Choroid plexus epithelial cell (primary cell): ENCODE measurements at regions not wholly inside any gene's neighbourhood (a gene's known extent, or its start where the extent isn't known, plus 50 kb on each side); places are given as distances from the start of the nearest gene placed in this dataset.

Experiments
- DNase-seq: peaks from one replicate; pipeline ENCODE4 v3.0.0-alpha.2; 2010; ENCODE audit warnings: low read depth
- H3K4me3 ChIP-seq: 2 replicates; pipeline ENCODE4 v1.5.1; 2011; ENCODE audit warnings: low read depth, mild to moderate bottlenecking, control low read depth, low read length, moderate library complexity
- TF ChIP-seq, protein P1 (sequence below): conservative IDR thresholded peaks from 2 replicates; pipeline ENCODE4 v1.5.1; 2011; ENCODE audit warnings: low read depth, mild to moderate bottlenecking, control low read depth, inconsistent platforms, low read length, moderate library complexity

DNA sequence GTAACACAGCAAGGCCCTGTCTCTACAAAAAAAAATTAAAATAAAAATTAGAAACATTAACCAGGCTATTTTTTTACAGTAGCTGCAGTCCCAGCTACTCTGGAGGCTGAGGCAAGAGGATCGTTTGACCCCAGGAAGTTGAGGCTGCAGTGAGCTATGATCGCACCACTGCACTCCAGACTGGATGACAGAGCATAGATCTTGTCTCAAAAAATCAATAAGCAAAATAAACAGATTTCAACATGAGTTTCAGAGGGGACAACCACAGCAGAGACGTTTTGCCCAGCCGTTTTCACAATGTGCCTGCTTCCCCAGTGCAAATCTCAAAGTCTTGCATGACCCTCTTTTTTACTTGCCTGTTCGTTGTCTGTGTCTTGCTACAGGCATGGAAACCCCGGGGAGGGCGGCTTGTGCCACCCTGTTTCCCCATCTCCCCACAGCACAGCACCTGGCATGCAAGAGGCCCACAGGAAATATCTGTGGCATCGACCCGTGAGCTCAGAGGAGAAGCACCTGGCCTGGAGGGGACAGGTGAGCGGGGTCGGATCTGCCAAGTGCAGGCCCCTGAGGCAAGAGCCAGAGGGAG lies 222.0 kb upstream of the ZNF507 start:
- no peak for DNase-seq
- no peak overlapping the region for H3K4me3 ChIP-seq
- TF ChIP-seq, protein P1, sequence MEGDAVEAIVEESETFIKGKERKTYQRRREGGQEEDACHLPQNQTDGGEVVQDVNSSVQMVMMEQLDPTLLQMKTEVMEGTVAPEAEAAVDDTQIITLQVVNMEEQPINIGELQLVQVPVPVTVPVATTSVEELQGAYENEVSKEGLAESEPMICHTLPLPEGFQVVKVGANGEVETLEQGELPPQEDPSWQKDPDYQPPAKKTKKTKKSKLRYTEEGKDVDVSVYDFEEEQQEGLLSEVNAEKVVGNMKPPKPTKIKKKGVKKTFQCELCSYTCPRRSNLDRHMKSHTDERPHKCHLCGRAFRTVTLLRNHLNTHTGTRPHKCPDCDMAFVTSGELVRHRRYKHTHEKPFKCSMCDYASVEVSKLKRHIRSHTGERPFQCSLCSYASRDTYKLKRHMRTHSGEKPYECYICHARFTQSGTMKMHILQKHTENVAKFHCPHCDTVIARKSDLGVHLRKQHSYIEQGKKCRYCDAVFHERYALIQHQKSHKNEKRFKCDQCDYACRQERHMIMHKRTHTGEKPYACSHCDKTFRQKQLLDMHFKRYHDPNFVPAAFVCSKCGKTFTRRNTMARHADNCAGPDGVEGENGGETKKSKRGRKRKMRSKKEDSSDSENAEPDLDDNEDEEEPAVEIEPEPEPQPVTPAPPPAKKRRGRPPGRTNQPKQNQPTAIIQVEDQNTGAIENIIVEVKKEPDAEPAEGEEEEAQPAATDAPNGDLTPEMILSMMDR: no peak

DNA sequence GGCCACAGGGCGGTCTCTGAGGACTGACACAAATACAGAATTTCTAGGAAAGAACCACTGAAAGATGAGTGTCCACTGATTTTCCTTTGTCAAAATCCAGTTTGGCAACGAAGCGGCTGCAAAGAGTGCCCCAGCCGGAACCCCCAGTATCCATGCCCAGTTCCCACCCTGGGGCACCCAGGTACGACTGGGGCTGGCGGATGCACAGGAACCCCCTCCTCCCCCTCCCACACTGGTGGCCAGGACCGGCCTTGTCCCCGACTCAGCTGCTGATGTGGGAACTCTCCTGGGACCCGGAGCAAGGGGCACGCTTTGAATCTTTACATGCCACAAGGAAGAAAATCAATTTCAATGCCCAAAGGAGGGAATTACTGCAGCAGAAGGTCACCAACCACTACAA lies 220.8 kb upstream of the ZNF507 start:
- TF ChIP-seq, protein P1: no peak
- DNase-seq: no peak
- H3K4me3 ChIP-seq: no peak overlapping the region

DNA sequence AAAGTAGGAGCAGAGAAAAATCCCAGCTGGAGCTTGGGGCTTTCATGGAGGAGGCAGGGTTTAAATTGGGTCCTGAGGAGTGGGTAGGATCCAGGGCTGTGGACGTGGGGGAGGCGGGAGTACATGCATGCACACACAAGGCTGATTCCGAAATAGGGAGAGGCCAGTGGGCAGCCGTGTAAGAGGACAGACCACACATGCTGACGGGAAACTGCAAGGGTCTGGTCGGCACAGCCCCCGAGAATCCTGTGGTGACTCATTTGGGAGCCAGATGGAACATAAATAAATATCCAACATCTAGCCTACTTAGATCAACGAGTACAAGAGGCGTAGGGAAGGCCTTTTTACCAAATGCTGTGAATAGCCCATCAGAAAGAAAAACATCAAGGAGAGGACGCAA lies 216.3 kb upstream of the ZNF507 start:
- no peak for DNase-seq
- TF ChIP-seq, protein P1: no peak
- no peak overlapping the region for H3K4me3 ChIP-seq

DNA sequence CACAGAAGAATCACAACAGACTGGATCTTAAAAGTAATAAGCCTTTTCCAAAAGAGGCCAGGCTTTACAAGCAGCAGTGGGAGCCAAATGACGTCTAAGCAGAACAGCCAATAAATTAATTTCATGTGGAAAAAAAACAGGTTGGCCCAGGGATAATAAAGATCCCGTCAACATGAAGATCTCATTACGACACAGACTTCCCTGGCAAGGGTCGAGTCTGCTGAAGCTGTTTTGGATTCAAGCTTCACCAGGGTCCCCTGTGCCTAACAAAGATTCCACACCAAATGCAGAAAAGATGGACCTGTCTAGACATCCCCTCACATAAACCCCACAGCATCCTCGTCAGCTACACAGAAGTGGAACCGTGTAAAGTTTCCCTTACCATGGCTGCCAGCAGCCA lies 215.1 kb upstream of the ZNF507 start:
- TF ChIP-seq, protein P1: no peak
- H3K4me3 ChIP-seq: no peak overlapping the region
- DNase-seq: no peak

DNA sequence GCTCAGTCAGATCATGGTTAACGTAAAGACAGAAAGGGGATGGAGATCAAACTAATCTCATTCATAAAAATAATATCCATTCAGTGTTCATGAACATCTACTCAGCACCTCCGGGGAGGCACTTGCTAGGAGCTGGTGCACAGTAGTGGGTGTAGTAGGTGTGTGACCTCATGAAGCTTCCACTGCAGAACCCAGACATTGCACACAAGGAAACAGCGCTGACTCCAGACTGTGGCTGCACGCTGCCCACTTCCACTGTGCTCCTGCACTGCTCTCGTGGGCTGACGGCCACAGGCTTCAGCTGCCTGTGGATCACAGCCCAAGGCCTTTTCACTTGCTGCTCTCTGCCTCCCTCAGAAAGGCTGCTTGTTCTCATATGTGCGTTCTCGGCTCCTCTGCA lies 214.4 kb upstream of the ZNF507 start:
- TF ChIP-seq, protein P1: no peak
- no peak for DNase-seq
- H3K4me3 ChIP-seq: no peak overlapping the region

DNA sequence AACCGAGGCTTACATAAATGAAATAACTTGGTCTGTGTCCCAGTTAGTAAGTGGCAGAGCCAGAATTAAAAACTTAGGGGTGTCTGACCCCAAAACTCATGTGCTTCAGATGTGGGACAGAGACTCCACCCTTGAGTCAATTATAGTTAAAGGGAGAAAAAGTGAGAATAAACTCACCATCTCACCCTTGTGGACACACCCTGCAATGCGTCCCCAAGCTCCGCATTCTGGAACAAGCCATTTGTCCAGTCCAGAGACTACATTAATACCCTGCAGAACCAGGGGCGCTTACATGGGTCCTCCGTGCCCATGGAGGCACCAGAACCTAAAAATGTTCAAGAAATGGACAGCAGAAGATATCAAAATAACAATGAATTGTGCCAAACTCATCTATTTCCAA lies 207.0 kb upstream of the ZNF507 start:
- TF ChIP-seq, protein P1: no peak
- H3K4me3 ChIP-seq: no peak overlapping the region
- no peak for DNase-seq

DNA sequence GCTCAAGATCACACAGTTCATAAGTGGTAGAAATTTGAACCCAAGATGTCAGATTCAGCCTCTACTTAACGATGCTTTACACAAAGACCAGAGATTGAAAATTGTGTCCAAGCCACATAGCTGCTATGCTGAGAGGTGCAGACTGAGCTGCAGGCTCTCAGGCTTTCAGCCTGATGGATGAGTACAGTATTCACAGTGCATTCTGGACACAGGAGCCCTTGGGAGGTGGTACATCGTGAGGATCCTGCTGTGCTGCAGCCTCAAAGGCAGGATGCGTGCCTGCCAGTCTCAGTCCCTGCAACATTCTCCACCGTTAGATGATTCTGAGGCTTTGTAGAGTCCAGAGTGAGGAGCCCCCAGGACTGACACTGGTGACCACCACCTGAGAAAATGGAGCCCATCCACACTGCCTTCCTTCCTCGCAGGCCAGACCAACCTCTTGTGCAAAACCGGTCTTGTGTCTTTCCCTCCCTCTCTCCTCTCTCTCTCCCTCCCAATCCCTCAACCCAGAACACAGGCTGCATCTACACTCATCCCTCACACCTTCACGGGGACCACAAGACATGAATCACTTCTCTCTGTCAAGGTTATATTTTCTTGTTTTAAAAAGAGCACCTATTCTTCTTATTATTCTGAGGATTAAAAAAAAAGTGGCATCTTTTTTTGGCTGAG lies 203.4 kb upstream of the ZNF507 start:
- no peak for DNase-seq
- H3K4me3 ChIP-seq: no peak overlapping the region
- TF ChIP-seq, protein P1: no peak
